ENCODE measurements at regions not wholly inside any gene's neighbourhood (a gene's known extent, or its start where the extent isn't known, plus 50 kb on each side); places are given as distances from the start of the nearest gene placed in this dataset.

DNA sequence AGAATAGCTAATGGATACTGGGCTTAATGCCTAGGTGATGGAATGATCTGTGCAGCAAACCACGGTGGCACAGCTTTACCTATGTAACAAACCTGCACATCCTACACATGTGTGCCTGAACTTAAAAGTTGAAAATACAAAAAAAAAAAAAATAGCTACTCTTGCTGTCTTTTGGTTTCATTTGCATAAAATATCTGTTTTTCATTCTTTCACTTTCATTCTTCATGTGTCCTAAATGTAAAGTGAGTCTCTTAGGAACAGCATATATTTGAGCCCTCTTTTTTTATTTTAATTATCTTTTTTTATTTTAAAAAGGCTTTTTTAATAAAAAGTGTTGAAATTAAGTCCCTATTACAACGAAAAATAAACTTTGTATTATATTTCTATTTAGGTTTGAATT lies 836.1 kb upstream of the KCND2 start:
- no peaks in the 10 kb centered on the region for H3K27me3 Mint-ChIP-seq (ENCODE audit: low read depth, unreplicated experiment)
- H3K4me2 ChIP-seq (ENCODE audit: low read length), result no peak overlapping the region
- H3K4me3 ChIP-seq (ENCODE audit: insufficient read depth, low read depth, low read length), result no peak overlapping the region
- H2AFZ ChIP-seq (ENCODE audit: low read depth, low read length), result no peak overlapping the region
- H3K27ac Mint-ChIP-seq (ENCODE audit: unreplicated experiment), result no peak overlapping the region
- H3K4me1 Mint-ChIP-seq (ENCODE audit: low read depth, unreplicated experiment), result no peaks in the 10 kb centered on the region
- no peaks in the 10 kb centered on the region for H4K20me1 ChIP-seq (ENCODE audit: insufficient read depth, low read length)
- no peaks in the 10 kb centered on the region for H3K36me3 ChIP-seq (ENCODE audit: insufficient read depth, low read length)
- no peak overlapping the region for H3K4me3 Mint-ChIP-seq (ENCODE audit: unreplicated experiment)
- no peak for TF ChIP-seq EZH2 (IDR thresholded peaks at IDR 0.05; ENCODE audit: insufficient read depth, low read length)
- no peaks in the 10 kb centered on the region for H3K9me3 ChIP-seq (ENCODE audit: insufficient read depth, low read depth, low read length)
- DNase-seq (ENCODE audit: low read depth), result no peak
- H3K9me3 Mint-ChIP-seq (ENCODE audit: unreplicated experiment), result no peaks in the 10 kb centered on the region
- no peak for FAIRE-seq
- no peaks in the 10 kb centered on the region for H3K27me3 ChIP-seq (ENCODE audit: insufficient read depth, low read length)
- H3K4me1 ChIP-seq (ENCODE audit: insufficient read depth, low read length), result no peaks in the 10 kb centered on the region
- H3K27ac ChIP-seq (ENCODE audit: low read depth, low read length), result no peak overlapping the region
- no peak overlapping the region for H3K9ac ChIP-seq (ENCODE audit: low read length)
- no peaks in the 10 kb centered on the region for H3K79me2 ChIP-seq (ENCODE audit: insufficient read depth, low read length)
- no peaks in the 10 kb centered on the region for H3K36me3 Mint-ChIP-seq (ENCODE audit: low read depth, unreplicated experiment)

DNA sequence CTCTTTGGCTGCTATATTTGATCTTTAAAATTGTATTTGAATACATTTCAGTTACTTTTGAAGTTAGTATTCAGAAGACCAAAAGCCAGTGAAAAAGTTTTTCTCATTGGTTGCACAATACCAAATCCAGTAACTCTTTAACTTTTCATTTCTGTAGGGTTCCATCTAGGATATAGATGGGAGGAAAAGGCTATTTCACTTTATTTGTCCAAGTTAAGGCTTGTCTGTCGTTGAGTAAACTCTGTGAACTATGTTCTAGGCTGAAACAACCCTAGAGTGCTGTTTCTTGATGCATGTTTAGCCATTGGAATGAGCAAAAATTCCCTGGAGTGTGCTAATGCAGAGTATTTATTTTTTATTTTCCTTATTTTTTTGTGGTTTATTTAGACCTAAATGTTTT lies 834.7 kb upstream of the KCND2 start:
- Mint-ChIP-seq H3K4me1 (ENCODE audit: low read depth, unreplicated experiment) (no peaks in the 10 kb centered on the region), H3K27me3 (ENCODE audit: low read depth, unreplicated experiment) (no peaks in the 10 kb centered on the region), H3K36me3 (ENCODE audit: low read depth, unreplicated experiment) (no peaks in the 10 kb centered on the region), H3K9me3 (ENCODE audit: unreplicated experiment) (no peaks in the 10 kb centered on the region), H3K27ac (ENCODE audit: unreplicated experiment) (no peak overlapping the region), H3K4me3 (ENCODE audit: unreplicated experiment) (no peak overlapping the region)
- Histone ChIP-seq H3K4me2 (ENCODE audit: low read length) (no peak overlapping the region), H3K79me2 (ENCODE audit: insufficient read depth, low read length) (no peaks in the 10 kb centered on the region), H3K36me3 (ENCODE audit: insufficient read depth, low read length) (no peaks in the 10 kb centered on the region), H3K9ac (ENCODE audit: low read length) (no peak overlapping the region), H3K4me1 (ENCODE audit: insufficient read depth, low read length) (no peaks in the 10 kb centered on the region), H3K27ac (ENCODE audit: low read depth, low read length) (no peak overlapping the region), H3K27me3 (ENCODE audit: insufficient read depth, low read length) (no peaks in the 10 kb centered on the region), H3K9me3 (ENCODE audit: insufficient read depth, low read depth, low read length) (no peaks in the 10 kb centered on the region), H2AFZ (ENCODE audit: low read depth, low read length) (no peak overlapping the region), H3K4me3 (ENCODE audit: insufficient read depth, low read depth, low read length) (no peak overlapping the region), H4K20me1 (ENCODE audit: insufficient read depth, low read length) (no peaks in the 10 kb centered on the region)
- no peak for DNase-seq (ENCODE audit: low read depth)
- TF ChIP-seq, protein P1, sequence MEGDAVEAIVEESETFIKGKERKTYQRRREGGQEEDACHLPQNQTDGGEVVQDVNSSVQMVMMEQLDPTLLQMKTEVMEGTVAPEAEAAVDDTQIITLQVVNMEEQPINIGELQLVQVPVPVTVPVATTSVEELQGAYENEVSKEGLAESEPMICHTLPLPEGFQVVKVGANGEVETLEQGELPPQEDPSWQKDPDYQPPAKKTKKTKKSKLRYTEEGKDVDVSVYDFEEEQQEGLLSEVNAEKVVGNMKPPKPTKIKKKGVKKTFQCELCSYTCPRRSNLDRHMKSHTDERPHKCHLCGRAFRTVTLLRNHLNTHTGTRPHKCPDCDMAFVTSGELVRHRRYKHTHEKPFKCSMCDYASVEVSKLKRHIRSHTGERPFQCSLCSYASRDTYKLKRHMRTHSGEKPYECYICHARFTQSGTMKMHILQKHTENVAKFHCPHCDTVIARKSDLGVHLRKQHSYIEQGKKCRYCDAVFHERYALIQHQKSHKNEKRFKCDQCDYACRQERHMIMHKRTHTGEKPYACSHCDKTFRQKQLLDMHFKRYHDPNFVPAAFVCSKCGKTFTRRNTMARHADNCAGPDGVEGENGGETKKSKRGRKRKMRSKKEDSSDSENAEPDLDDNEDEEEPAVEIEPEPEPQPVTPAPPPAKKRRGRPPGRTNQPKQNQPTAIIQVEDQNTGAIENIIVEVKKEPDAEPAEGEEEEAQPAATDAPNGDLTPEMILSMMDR (IDR thresholded peaks at IDR 0.05; ENCODE audit: insufficient read depth, low read depth, low read length), result no peak
- TF ChIP-seq EZH2 (IDR thresholded peaks at IDR 0.05; ENCODE audit: insufficient read depth, low read length), result no peak
- FAIRE-seq, result no peak

DNA sequence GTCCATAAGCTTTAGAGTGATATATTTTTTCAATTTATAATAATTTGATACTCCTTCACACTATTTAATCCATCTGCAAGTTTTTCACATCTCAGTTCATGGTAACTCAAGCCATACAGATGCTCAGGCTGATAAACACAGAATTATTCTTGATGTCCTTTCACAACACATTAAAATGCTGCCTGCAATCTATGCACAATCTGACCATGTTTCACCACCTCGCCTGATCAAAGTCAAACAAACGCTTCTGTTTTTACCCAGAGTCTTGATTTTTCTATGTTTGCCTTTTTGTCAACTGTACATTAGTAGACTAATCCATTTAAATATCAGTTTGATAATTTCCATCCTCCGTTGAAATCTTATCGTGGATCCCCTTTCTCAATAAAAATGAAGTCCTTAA lies 833.8 kb upstream of the KCND2 start:
- no peak overlapping the region for H3K27ac Mint-ChIP-seq (ENCODE audit: unreplicated experiment)

More for the DNA sequence above, 833.8 kb upstream of the KCND2 start:
- H3K27me3 Mint-ChIP-seq (ENCODE audit: low read depth, unreplicated experiment), result no peaks in the 10 kb centered on the region
- DNase-seq (ENCODE audit: low read depth) (no peak), FAIRE-seq (no peak)
- H4K20me1 ChIP-seq (ENCODE audit: insufficient read depth, low read length), result no peaks in the 10 kb centered on the region
- H3K9me3 Mint-ChIP-seq (ENCODE audit: unreplicated experiment), result no peaks in the 10 kb centered on the region
- H3K79me2 ChIP-seq (ENCODE audit: insufficient read depth, low read length), result no peaks in the 10 kb centered on the region
- H3K9me3 ChIP-seq (ENCODE audit: insufficient read depth, low read depth, low read length), result no peaks in the 10 kb centered on the region
- no peaks in the 10 kb centered on the region for H3K36me3 Mint-ChIP-seq (ENCODE audit: low read depth, unreplicated experiment)
- no peak overlapping the region for H3K9ac ChIP-seq (ENCODE audit: low read length)
- no peak overlapping the region for H2AFZ ChIP-seq (ENCODE audit: low read depth, low read length)
- no peak overlapping the region for H3K4me2 ChIP-seq (ENCODE audit: low read length)
- H3K36me3 ChIP-seq (ENCODE audit: insufficient read depth, low read length), result no peaks in the 10 kb centered on the region
- no peaks in the 10 kb centered on the region for H3K4me1 Mint-ChIP-seq (ENCODE audit: low read depth, unreplicated experiment)
- no peaks in the 10 kb centered on the region for H3K4me1 ChIP-seq (ENCODE audit: insufficient read depth, low read length)
- TF ChIP-seq, protein P1 (IDR thresholded peaks at IDR 0.05; ENCODE audit: insufficient read depth, low read depth, low read length), result no peak
- no peak for TF ChIP-seq EZH2 (IDR thresholded peaks at IDR 0.05; ENCODE audit: insufficient read depth, low read length)
- H3K27ac ChIP-seq (ENCODE audit: low read depth, low read length), result no peak overlapping the region
- H3K4me3 Mint-ChIP-seq (ENCODE audit: unreplicated experiment), result no peak overlapping the region
- no peaks in the 10 kb centered on the region for H3K27me3 ChIP-seq (ENCODE audit: insufficient read depth, low read length)
- no peak overlapping the region for H3K4me3 ChIP-seq (ENCODE audit: insufficient read depth, low read depth, low read length)

Data from astrocyte (in vitro differentiated cells and primary cell).